ENCODE measurements at regions not wholly inside any gene's neighbourhood (a gene's known extent, or its start where the extent isn't known, plus 50 kb on each side); places are given as distances from the start of the nearest gene placed in this dataset.

DNA sequence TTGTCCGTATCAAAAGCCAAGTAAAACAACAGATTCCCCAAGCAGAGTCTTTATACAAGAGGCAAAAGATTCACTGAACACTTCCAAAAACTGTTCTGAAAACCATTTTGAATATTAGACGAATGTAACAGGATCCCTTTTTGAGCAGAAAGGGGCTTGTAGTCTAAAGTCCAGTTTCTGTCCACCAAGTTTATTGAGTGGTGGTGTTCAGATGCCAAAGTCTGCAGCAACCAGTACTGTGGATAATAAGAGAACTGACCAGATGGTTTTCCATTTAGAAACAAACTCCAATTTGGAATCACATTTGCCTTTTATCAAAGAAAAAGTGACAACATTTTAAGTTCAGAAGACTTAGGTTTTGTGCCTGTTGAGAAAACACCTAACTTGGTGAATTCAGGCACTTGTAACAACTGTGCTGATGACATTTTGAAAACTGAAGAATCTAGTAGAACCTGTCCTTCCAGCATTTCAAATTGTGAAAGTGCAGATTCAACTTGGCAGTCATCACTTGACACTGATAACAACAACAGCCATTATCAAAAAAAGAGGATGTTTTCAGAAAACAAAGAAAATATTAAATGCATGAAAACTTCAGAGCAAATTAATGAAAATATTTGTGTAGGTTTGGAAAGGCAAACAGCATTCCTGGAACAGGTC, 217.1 kb downstream of the CSNK2A3 start:
- no peak for DNase-seq

DNA sequence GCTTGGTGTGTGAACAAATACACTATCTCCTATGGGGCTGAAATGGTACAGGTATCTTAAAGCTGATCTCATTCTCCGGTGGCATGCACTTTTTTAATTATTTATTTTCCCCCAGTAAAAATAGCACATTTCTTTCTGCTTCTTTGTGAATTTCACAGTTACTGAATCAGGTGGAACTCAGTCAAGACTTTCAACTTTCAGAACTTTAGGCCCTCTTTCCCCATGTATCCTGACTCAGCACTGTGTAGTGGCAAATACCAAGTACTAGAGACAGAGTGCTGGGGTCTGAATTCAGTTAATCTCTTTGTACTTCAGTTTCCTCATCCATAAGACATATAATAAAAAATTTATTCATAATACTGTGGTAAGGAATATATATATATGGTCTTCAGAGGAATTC, 223.9 kb downstream of the CSNK2A3 start:
- no peak for DNase-seq

DNA sequence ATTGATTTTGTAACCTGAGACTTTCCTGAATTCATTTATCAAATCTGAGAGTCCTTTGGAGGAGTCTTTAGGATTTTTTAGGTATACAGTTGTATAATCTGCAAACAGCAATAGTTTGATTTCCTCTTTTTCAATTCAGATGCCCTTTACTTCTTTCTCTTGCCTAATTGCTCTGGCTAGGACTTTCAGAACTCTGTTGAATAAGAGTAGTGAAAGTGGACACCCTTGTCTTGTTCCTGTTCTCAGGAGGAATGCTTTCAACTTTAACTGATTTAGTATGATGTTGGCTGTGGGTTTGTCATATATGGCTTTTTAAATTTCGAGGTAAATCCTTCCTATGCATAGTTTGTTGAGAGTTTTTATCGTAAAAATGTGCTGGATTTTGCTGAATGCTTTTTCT, 227.4 kb downstream of the CSNK2A3 start:
- no peak for DNase-seq

DNA sequence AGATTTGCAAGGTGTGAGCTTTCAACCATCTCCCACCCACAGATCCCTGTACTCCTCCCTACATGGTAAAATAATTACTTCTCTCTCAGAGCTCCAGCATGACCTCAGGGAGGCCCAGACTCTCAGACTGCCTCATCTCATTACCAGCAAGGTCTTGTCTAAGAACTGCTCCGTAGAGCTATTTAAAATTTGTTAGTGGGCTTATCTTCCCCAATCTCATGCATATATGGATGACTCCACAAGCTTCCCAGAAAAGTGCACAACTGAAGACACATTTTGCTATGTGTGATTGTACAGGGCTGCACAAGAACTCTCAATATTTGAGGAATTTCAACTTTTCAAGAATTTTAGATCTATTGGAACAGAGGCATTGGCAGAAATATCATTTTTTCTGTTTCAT, 230.3 kb downstream of the CSNK2A3 start:
- no peak for DNase-seq

DNA sequence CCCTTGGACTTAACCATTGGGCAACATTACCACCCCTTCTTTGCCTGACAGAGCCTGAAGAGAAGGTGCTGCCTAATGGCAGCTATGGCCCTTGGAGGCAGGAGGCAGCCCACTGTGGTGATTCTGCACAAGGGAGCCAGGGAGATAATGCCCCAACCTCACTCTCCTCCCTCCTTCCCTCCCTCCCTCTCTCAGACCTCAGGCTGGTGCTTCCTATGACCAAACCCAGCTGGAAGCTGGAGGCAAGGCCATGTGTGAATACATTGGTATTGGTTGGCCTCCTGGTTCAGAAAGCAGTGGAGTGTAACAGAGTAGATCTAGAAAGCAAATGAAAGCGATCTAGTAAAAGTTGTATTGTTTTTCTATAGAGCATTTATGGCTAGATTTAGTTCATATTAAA, 233.1 kb downstream of the CSNK2A3 start:
- DNase-seq: no peak

DNA sequence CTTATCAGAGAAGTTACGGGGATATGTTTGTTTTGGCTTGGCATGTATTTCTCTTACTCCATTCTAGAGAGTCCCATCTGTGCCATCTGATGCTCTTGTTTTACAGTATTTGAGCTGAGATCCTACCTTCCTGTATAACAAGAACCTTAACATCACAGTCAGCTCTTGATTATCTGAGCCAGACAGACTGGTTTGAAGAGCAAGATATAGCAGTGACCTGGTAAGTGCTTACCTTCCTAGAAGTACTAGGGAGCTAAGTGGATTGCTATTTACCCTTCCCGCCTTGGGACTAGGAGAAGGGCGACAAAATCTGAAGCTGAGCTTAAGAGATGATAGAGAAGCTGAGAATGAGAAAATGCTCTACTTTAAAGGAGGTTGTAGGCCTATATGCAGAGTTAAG, 235.3 kb downstream of the CSNK2A3 start:
- no peak for DNase-seq

DNA sequence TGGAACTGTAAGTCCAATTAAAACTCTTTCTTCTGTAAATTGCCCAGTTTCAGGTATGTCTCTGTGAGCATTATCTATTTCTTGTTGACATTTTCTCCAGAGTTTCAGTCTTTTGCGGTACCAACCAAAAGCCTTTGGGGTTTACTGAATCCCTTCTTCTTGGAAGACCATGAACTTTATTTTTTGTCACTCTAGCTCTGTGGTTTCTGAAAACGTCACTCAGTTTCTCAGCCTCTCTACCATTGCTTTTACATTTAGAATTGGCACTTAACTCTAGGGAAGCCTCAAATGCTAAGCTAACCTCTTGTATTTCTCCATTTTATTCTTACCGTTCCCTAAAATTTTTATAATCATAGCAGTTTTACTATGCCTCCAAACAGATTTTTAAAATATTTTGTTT, 237.6 kb downstream of the CSNK2A3 start:
- DNase-seq: no peak

DNA sequence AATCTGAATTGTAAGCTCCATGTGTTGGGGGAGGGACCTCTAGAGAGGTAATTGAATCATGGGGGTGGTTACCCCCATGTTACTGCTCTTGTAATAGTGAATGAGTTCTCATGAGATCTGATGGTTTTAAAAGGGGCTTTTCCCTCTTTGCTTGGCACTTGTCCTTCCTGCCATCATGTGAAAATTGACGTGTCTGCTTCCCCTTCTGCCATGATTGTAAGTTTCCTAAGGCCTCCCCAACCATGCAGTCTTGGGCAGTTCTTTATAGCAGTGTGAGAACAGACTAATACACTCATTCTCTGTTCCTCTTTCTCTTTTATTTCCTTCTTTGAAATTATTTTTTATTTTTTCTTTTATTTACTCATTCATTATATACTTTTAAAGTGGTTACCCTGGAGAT, 239.4 kb downstream of the CSNK2A3 start:
- DNase-seq: no peak

DNA sequence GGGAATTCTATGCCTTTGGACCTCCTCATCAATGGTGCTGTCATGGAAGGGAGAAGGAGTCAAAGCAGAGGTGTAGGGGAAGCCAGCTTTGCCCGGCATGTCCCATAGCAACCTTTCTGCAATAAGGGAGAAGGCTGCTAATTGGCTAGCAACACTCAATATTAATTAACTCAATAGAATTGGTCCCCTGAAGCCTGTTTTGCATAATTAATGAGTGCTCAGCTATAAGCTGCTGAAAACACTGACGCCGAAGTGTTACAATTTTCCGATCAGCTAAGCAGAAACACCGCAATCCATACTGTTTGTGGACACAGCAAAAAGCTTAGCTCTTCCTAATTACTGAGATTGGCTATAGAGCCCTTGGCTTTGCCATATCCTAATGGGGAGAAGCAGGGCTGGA, 245.0 kb downstream of the CSNK2A3 start:
- DNase-seq: no peak

DNA sequence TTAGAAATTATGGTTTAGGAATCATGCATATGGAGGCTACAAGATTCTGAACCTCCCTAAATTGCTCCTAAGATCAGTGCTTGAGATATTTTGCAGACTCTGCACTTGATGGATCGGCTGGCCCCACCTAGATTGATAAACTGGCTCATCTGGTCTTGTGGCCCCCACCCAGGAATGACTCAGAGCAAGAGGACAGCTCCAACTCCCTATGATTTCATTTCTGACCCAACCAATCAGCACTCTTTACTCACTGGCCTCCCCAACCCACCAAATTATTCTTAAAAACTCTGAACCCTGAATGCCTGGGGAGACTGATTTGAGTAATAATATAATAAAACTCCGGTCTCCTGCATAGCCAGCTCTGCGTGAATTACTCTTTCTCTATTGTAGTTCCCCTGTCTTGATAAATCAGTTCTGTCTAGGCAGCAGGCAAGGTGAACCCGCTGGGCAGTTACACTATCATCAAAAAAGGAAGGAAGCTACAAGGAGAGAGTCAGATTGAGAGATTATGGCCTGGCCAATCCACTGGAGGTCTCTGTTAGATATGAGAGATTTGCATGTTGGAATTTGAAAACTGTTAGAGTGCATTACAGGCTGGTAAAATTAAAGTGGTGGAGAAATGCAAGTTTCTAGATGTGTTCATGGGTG, 245.8 kb downstream of the CSNK2A3 start:
- DNase-seq: no peak

DNA sequence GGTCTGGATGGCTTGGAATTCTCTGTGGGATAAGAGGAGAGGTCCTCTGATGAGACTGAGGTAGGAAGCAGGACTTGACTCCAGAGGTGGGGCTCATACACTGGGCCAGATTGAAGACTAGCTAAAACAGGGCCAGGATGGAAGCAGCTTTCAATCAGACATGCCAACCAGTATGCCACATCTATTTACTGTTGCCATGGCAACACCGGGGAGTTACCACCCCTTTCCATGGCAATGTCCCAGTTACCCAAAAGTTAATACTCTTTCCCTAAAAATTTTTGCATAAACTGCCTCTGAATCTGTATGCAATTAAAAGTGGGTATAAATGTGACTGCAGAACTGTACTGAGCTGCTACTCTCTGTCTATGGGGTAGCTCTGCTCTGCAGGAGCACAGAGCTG, 247.5 kb upstream of the ZBED5 start:
- DNase-seq: no peak

DNA sequence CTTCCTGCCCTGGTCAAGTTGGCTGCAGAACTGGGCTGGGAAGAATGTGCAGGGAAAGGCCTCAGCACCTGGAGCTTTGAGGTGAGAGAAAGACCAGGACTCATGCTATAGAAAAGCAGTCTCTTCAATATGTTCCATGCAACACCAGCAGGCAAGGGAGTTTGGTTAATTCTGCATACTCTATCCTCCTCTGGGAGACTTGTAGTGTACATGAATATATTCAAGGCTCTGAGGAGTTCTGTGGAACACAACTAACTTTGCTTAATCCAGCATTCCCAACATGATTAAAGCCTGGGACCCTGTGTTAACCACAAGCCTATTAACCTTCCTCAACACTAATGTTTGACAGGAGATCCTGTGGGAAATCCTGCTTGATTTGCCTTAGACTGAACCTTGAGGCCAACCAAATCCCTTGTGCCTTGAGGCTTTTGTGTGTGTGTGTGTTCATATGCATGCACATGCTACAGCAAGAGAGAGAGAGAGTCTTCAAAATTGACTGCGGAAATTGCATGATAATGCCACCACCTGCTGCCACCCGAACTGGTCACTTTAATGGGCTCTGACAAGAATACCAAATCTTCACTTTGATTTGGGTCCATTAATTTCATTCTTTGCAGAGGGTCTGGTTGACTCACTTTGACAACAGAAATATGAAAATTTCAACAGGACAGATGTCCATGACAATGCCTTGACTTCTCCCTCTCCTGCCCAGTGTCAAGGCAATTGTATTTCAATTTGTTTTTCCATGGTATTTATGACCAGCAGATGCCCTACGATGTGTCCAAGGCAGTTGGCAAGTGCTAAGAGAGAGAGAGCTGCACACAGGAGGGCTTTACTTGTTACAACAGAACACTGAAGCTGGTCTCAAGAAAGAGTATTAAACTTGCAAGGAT, 238.2 kb upstream of the ZBED5 start:
- no peak for DNase-seq

DNA sequence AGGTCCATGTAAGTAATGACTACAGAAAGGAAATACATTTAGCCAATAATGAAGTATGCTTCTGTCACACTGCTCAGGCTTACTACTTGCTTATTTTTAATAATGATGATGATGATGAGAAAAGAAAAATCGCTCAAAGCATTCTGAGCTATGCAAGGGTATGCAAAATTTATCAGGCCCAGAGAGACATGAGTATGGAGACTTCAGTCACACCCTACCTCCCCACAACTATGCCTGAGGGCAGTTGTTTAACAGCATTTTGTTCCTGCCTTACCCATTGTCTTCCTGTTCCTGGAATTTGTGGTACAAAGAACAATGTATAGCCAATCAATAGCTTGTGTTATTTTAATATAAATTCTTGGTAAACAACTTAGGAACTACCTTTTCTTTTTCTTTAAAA, 232.6 kb upstream of the ZBED5 start:
- no peak for DNase-seq

DNA sequence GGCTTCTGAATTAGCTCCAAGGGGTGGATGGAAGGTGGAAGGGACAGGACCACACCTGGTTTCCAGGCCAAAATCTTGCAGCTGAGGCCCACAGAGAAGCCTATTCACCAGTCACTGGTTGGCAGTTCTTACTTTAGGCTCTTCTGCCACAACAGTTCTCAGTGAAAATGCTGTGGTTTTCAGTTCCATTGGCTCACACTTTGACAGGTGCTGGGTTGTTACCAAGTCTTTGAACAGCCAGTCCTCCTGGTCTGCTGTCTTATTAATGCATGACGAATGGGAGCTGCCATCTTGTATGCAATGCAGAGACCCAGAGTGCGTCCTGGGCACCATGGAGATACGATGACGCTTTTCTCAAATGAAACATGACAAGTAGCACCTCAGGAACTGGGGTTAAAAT, 232.0 kb upstream of the ZBED5 start:
- DNase-seq: no peak

DNA sequence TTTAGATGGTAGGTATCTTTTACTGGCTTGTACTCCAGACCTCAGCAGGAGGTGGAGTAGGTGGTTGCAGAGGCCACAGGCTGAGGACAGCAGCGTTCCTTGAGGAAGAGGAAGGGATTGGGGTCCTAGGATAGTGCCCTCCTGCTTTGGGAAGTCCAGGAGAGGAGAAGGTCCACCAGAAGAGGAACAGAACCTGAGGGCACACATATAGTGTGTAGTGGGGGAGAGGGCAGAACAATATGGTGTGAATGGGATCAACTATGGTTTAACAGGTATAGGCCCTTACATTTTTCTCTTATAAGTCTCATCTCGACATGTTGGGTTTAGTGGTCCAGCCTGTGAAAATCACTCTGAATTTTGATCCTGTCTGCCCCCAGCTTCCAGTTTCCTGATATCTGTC, 229.1 kb upstream of the ZBED5 start:
- DNase-seq: no peak

DNA sequence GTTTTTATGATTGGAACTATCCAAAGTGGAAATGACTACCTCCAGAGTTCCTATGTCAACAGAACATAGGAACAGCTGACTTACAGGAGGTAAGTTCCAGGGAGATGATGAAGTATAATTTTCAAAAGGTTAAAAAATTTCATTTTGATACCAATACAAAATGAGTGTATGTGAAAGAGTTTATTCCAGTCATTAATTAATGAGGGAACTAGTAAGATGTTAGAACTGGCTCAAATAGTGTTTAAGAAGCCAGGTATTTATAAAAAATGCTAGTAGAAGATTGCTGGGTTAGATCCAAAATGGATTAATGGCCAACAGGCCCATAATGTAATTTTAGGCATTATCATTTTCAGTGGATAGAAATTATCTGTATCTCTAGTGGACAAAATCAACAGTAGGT, 227.7 kb upstream of the ZBED5 start:
- no peak for DNase-seq

DNA sequence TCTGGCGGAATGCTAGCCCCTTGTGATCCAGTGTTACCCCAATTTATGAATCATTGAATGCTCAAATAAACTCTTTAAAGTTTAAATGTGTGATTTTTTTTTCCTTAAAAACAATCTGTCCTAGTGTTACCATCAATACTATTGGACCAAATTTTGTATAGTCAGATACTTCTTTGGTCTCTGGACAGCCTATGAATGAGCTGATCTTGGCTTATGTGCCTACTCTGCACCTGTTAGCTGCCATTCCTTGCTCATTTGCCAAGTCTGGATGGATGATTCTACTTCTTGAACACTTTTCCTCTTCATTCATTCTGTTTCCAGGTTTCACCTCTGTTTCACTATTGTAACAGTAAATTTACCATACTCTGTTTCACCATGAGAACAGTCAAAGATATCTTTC, 226.5 kb upstream of the ZBED5 start:
- no peak for DNase-seq

DNA sequence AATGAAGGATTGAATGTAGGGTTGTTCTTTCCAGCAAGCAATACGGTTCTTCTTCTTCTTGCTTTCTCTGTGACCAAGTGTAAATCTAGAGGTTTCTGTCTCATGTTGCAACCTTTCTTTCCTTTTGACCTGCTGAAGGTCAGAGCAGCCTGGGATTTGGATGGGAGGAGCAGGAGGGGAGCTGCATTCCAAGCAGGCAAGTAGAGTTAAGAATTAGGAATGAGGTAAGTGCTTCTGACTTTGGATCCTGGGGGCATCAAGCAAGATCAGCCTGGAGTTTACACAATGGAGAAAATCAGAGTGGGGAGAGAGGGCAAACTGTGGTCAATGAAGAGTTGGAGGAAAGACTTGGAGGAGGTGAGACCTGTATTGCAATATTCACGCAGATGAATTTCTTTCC, 225.6 kb upstream of the ZBED5 start:
- no peak for DNase-seq

DNA sequence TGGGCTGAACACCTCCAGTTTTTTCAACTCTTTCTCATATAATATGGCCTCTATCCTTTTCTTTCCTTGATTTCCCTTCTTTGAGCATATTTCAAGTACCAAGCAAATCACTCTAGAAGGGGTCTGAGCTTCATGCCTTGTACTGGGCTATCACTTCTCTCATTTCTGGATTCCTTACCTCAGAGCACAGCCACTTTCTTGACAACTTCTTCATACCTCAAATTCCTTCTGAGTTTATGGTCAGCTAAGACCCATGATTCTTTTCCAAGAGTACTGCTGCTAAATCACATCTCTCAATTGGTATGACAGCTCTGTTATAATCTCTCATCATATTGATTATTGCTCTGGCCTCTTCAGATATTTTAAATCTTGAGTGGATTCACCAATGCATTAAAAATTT, 224.8 kb upstream of the ZBED5 start:
- DNase-seq: no peak

DNA sequence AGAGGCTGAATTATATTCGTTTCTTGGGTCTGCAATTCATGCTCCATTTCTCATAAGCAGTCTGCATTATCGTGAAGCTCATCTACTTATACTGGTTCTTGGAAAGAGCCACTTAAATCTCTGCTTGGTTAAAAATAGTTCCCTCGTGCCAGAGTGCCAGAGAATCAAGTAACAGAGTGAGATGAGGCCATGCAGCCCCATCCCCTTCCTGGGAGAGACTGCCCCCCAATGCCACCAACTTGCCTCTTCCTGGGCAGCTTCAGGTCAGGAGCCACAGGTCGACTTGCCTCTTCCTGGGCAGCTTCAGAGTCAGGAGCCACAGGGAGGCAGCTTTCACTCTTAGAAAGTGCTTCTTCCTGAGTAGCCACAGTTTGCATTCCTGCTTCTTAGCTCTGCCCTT, 223.9 kb upstream of the ZBED5 start:
- DNase-seq: no peak

DNA sequence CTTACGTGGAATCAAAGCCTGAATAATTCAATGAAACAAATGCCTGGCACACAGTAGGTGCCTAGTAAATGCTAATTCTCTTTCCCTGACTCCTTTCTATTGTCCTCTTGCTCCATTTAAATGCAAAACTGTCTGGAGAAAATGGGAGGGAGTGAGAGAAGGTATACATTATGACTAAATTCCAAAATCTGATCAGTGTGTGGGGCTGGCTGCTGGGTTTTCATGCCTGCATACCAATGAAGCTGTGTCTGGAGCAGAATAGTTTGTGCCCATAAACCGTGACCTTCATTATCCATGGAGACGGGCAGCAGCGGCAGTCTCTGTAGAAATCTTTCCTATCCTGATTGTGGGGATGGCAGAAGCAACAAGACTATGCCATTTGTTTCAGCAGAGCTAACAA, 223.4 kb upstream of the ZBED5 start:
- no peak for DNase-seq

DNA sequence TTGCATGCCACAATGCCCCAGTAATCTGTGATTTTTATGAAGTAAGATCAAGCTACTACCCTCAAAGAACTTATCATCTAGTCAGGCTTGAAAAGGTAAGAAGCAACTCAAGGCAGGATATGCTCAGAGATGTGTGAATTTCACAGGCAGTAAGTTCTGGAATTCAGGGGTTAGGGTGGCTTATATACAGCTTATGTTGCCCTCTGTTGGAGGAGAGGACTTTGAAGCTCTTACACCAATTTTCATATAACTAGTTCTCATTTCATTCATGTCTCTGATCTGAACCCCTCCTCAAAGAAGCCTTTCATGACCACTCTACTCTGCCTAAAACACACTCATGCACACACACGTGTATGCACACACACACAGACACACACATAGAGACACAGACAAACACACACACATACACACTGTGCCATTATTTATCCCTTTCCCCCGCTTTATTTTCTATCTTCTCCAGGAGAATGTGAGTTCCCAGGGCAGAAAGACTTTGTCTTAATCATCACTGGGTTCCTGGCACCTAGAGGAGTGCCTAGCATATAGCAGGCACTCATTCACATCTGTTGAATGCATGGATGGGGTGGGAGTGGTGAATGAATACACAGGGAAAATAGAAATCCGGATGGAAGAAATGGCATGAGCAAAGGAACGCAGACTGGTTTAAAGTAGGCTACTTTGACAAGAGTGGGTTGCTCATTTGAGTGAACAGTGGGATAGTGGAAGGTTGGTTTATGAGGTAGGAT, 220.7 kb upstream of the ZBED5 start:
- DNase-seq: no peak

DNA sequence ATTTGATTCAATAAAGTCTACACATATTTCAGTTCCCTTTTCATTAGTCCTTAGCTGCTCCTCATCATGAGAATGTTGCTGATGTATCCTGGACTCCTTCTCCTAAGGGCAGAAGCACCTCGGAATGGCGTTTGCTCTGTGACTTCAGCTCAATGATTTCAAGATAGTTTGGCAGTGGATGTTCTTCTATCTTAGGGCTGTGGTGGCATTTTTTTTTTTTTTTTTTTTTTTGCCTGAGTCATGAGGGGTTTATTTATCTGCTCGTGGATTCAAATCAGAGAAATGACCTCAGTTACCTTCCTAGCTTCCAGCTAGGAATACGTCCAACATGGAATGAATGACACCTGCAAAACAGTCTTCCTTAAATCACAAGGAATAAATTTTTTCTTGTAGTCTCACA, 220.0 kb upstream of the ZBED5 start:
- no peak for DNase-seq
